Right lobe of liver (tissue), 4 donors: ENCODE measurements at regions not wholly inside any gene's neighbourhood (a gene's known extent, or its start where the extent isn't known, plus 50 kb on each side); places are given as distances from the start of the nearest gene placed in this dataset.

Experiments
- CTCF ChIP-seq, 4 donors: fragments of 200-600 bp in 3 of 4; fragments of 450-650 bp in 1 of 4; IDR thresholded peaks; one replicate each; pipeline versions ENCODE4 v1.5.1 to v1.8.0; 2016 to 2022; ENCODE audit warnings: antibody characterized with exemption in 4 of 4, mild to moderate bottlenecking in 2 of 4
- POLR2A ChIP-seq: fragments of 450-650 bp; IDR thresholded peaks from one replicate; pipeline ENCODE4 v1.6.1; 2017; ENCODE audit warnings: antibody characterized with exemption, mild to moderate bottlenecking
- donor health status: DM: no; HTN: no; CAD: no.
- donor health status: DM: no; HTN: no; CAD: no.
- donor health status: DM: no; HTN: yes; CAD: no.

GRCh38 chr6:37758647-37759046, 60.9 kb upstream of the ZFAND3 start:
- TF ChIP-seq CTCF (IDR thresholded peaks at IDR 0.05) (no peak), POLR2A (no peak)
